NCI-H2029 (cell line): ENCODE measurements at regions not wholly inside any gene's neighbourhood (a gene's known extent, or its start where the extent isn't known, plus 50 kb on each side); places are given as distances from the start of the nearest gene placed in this dataset.
"Not testable (repeated sequence)": the region's sequence is repeated elsewhere in the genome, so short reads cannot be mapped to it uniquely, and the experiment has no call there.

Experiments used
- DNase-seq: peaks from one replicate; lab custom pipeline; 2025; lab: John Stamatoyannopoulos, UW

GRCh38 chr2:89296820-89297398 is 605.4 kb downstream of the RPIA start:
- DNase-seq = not testable (repeated sequence)

- not testable (repeated sequence) for DNase-seq
These were observed 607.7 kb downstream of the RPIA start for GRCh38 chr2:89299196-89299595.

GRCh38 chr2:89305623-89306022 is 614.1 kb downstream of the RPIA start:
- DNase-seq = not testable (repeated sequence)

GRCh38 chr2:89306869-89307637 is 615.6 kb downstream of the RPIA start:
- not testable (repeated sequence) for DNase-seq

- not testable (repeated sequence) for DNase-seq
These were observed 627.5 kb downstream of the RPIA start for GRCh38 chr2:89318990-89319389.

GRCh38 chr2:89325894-89326293 is 634.4 kb downstream of the RPIA start:
- DNase-seq = not testable (repeated sequence)

- not testable (repeated sequence) for DNase-seq
These were observed 635.0 kb downstream of the RPIA start for GRCh38 chr2:89326455-89326854.

- not testable (repeated sequence) for DNase-seq
These were observed 637.3 kb downstream of the RPIA start for GRCh38 chr2:89328790-89329189.
